Body of pancreas (tissue), 4 donors: ENCODE measurements at regions not wholly inside any gene's neighbourhood (a gene's known extent, or its start where the extent isn't known, plus 50 kb on each side); places are given as distances from the start of the nearest gene placed in this dataset.

ENCODE experiments used
- ATAC-seq: fragments of 150-250 bp; one replicate; pipeline ENCODE4 v1.9.1; 2016
- DNase-seq, 4 donors: peaks; one replicate each; pipeline ENCODE4 v3.0.0-alpha.2; 2019
- H3K27ac ChIP-seq, 4 donors: fragments of 200-600 bp; sonication (generic); 1 replicate in 3 of 4; 2 replicates in 1 of 4; pipeline versions ENCODE4 v1.5.1 to v1.6.1; 2016 to 2019; ENCODE audit warnings: mild to moderate bottlenecking in 1 of 4, mixed read lengths in 1 of 4, moderate library complexity in 1 of 4
- H3K27me3 ChIP-seq, 2 donors: fragments of 200-600 bp; sonication (generic); one replicate each; pipeline ENCODE4 v1.6.0; 2016; ENCODE audit warnings: mild to moderate bottlenecking in 1 of 2
- H3K36me3 ChIP-seq, 2 donors: fragments of 200-600 bp; sonication (generic); replicated peaks in 1 of 2; 2 replicates each; pipeline ENCODE4 v1.5.1; 2016; ENCODE audit warnings: low read depth in 2 of 2; ENCODE audit not compliant: insufficient read depth in 1 of 2
- H3K4me1 ChIP-seq: fragments of 200-600 bp; sonication (generic); one replicate; pipeline ENCODE4 v1.6.0; 2016
- H3K4me3 ChIP-seq, 2 donors: fragments of 200-600 bp; sonication (generic); 1 replicate in 1 of 2; 2 replicates in 1 of 2; pipeline ENCODE4 v1.5.1; 2016 to 2019
- H3K9me3 ChIP-seq, 3 donors: fragments of 200-600 bp; sonication (generic); 1 replicate in 2 of 3; 2 replicates in 1 of 3; pipeline ENCODE4 v1.5.1; 2016
- POLR2A ChIP-seq, 3 donors: fragments of 450-650 bp; IDR thresholded peaks; one replicate each; pipeline ENCODE4 v1.6.1; 2016; ENCODE audit warnings: antibody characterized with exemption in 3 of 3, mild to moderate bottlenecking in 2 of 3
- WGBS, 2 donors: methylation state at CpG; one replicate each; pipeline ENCODE4 v1.1.5; 2017; 5-methylcytosine and 5-hydroxymethylcytosine counted together
- intact Hi-C: fragments of 100-400 bp; cut with DNase I; formaldehyde crosslinking; loops from one replicate; pipeline ENCODE4 v1.15.1; 2023
- TF ChIP-seq, protein P1 (sequence below), 7 experiments: fragments of 450-650 bp in 4 of 7; fragments of 200-600 bp in 3 of 7; sonication (generic) in 3 of 7; IDR thresholded peaks; one replicate each; pipeline ENCODE4 v1.5.1; 2016 to 2019; ENCODE audit warnings: antibody characterized with exemption in 7 of 7

DNA sequence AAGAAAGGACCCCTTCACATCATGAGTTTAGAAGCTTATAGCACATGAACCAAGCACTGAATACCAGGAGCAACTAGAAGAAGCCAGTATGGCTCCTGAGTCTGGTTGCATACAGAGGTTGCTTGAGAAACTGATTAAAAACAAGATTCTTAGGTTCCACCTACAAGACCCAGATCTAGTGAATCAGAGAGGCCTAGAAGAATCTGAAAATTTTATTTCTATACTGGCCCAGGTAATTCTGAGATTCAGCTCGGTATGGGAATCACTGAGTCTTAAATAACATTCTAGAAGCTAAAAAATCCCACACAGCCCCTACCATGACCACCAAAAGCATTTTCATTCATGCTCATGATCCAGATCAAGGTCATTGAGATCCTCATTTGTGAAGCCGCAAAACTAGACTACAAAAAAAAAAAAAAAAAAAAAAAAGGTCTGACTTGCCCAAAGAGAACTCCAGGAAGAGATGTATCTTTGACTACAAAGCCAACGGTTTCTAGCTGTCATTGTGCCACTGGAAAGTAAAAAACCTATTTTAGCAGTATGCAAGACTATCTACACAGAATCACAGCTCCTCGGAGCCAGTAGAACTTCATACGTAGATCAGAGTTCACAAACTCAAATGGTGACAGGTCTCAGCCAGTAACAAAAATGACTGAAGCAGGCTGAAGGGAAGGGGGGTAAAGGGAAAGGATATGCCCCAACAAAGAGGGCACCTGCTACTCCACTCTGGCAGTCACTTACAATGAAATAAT, 168.4 kb upstream of the EGLN3 start:
- WGBS, 2 donors, result 86 to 88% methylated on average over 5 of the region's 5 CpGs
- H3K27ac ChIP-seq, result no peak overlapping the region

GRCh38 chr14:34113991-34114390, 163.1 kb upstream of the EGLN3 start:
- intact Hi-C loops, result no loop called here
- Histone ChIP-seq H3K27me3 (no peaks in the 10 kb centered on the region), H3K4me1 (peaks cover 15% of the 10 kb centered on the region), H3K36me3 (no peaks in the 10 kb centered on the region), H3K9me3 (no peaks in the 10 kb centered on the region), H3K4me3 (no peak overlapping the region), H3K27ac (no peak overlapping the region)
- ATAC-seq (no peak), DNase-seq (no peak)
- TF ChIP-seq POLR2A (IDR thresholded peaks at IDR 0.05), result no peak
- TF ChIP-seq, protein P1, sequence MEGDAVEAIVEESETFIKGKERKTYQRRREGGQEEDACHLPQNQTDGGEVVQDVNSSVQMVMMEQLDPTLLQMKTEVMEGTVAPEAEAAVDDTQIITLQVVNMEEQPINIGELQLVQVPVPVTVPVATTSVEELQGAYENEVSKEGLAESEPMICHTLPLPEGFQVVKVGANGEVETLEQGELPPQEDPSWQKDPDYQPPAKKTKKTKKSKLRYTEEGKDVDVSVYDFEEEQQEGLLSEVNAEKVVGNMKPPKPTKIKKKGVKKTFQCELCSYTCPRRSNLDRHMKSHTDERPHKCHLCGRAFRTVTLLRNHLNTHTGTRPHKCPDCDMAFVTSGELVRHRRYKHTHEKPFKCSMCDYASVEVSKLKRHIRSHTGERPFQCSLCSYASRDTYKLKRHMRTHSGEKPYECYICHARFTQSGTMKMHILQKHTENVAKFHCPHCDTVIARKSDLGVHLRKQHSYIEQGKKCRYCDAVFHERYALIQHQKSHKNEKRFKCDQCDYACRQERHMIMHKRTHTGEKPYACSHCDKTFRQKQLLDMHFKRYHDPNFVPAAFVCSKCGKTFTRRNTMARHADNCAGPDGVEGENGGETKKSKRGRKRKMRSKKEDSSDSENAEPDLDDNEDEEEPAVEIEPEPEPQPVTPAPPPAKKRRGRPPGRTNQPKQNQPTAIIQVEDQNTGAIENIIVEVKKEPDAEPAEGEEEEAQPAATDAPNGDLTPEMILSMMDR (IDR thresholded peaks at IDR 0.05), result no peak

More for the DNA sequence above, 168.4 kb upstream of the EGLN3 start:
- H3K4me3 ChIP-seq, result no peak overlapping the region
- intact Hi-C loops, result no loop called here
- H3K27me3 ChIP-seq, result no peaks in the 10 kb centered on the region
- ATAC-seq, result no peak
- H3K9me3 ChIP-seq, result no peaks in the 10 kb centered on the region
- H3K36me3 ChIP-seq, result no peaks in the 10 kb centered on the region
- no peak for DNase-seq
- no peaks in the 10 kb centered on the region for H3K4me1 ChIP-seq
- no peak for TF ChIP-seq POLR2A (IDR thresholded peaks at IDR 0.05)
- TF ChIP-seq, protein P1 (IDR thresholded peaks at IDR 0.05), result no peak

DNA sequence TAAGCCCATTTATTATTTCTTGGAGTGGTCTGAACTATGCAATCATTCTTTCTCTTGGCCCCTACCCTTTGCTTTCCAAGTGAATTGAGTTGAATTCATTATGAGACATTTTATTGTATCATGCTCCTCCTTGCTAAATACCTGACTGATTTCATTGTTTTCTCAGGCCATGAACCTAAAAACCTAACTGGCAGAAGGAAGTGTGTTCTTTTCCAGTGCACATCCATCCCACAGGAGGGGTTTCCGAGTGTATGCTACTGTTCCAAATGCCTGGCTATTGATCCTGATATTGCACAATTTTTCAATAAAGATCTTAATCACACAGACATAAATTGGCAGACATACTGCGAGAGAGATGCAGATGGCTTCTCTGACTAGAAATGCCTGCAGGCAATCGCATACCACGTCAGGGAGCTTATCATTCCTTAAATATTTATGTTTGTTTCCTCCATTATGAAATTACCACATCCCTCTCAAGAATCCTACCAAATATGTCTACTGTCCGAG, 162.2 kb upstream of the EGLN3 start:
- ATAC-seq (no peak), DNase-seq (no peak)
- no peak overlapping the region for H3K4me3 ChIP-seq
- no peaks in the 10 kb centered on the region for H3K27me3 ChIP-seq
- H3K4me1 ChIP-seq, result peaks cover 15% of the 10 kb centered on the region
- WGBS, 2 donors, result 20 to 25% methylated on average over 5 of the region's 5 CpGs
- H3K36me3 ChIP-seq, result no peaks in the 10 kb centered on the region
- no peaks in the 10 kb centered on the region for H3K9me3 ChIP-seq
- intact Hi-C loops, result no loop called here
- no peak overlapping the region for H3K27ac ChIP-seq
- TF ChIP-seq POLR2A (IDR thresholded peaks at IDR 0.05), result no peak
- TF ChIP-seq, protein P1 (IDR thresholded peaks at IDR 0.05), result no peak

DNA sequence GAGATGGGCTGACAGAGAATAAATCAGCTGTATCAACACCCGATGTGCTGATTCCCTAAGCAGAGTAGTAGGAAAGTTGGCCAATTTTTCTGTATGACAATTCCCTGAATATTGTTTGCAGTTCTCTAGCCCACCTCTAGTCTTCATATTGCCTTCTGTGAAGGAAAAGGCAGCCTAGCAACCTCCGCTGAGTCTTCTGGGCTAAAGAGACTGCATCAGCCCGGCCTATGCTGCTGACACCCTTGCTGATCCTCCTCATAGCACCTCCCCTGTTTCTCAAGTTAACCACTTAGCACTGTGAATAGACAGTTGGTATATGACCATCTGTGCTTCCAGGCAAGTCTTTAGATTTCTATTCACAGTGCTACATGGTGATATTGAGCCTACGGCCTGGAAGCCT, 161.1 kb upstream of the EGLN3 start:
- intact Hi-C loops, result no loop called here
- H3K4me1 ChIP-seq, result peaks cover 15% of the 10 kb centered on the region
- WGBS, 2 donors, result 74 to 84% methylated on average over 4 of the region's 4 CpGs

More for the DNA sequence above, 161.1 kb upstream of the EGLN3 start:
- no peaks in the 10 kb centered on the region for H3K36me3 ChIP-seq
- ATAC-seq, result no peak
- DNase-seq, result no peak
- no peaks in the 10 kb centered on the region for H3K27me3 ChIP-seq
- no peak overlapping the region for H3K4me3 ChIP-seq
- H3K9me3 ChIP-seq, result no peaks in the 10 kb centered on the region
- no peak for TF ChIP-seq POLR2A (IDR thresholded peaks at IDR 0.05)
- TF ChIP-seq, protein P1 (IDR thresholded peaks at IDR 0.05), result peak in 1 of 7 experiments; percentile 6
- H3K27ac ChIP-seq, result no peak overlapping the region
